AG09319 (cell line): ENCODE measurements at regions not wholly inside any gene's neighbourhood (a gene's known extent, or its start where the extent isn't known, plus 50 kb on each side); places are given as distances from the start of the nearest gene placed in this dataset.

ENCODE experiments used
- DNase-seq: peaks from one replicate; pipeline ENCODE4 v3.0.0-alpha.2; 2010; ENCODE audit warnings: low read depth; ENCODE audit errors: extremely low read depth
- CTCF ChIP-seq: IDR thresholded peaks from 2 replicates; pipeline ENCODE4 v1.5.1; 2011; ENCODE audit warnings: low read depth, mild to moderate bottlenecking, inconsistent platforms, low read length, moderate library complexity

GRCh38 chr17:6912110-6913051 lies 80.9 kb upstream of the TEKT1 start:
- DNase-seq, result no peak
- no peak for TF ChIP-seq CTCF

GRCh38 chr17:6913608-6914443 lies 82.0 kb upstream of the ALOX12 start:
- TF ChIP-seq CTCF, result peak; percentile 86
- peak; percentile 20 for DNase-seq

GRCh38 chr17:6914711-6915110 lies 81.1 kb upstream of the ALOX12 start:
- DNase-seq, result no peak
- TF ChIP-seq CTCF, result no peak

- no peak for TF ChIP-seq CTCF
- no peak for DNase-seq
These were observed 80.2 kb upstream of the ALOX12 start for GRCh38 chr17:6915620-6916019.

- DNase-seq, result no peak
- no peak for TF ChIP-seq CTCF
These were observed 76.7 kb upstream of the ALOX12 start for GRCh38 chr17:6919158-6919557.

GRCh38 chr17:6923385-6923784 lies 72.5 kb upstream of the ALOX12 start:
- TF ChIP-seq CTCF, result no peak
- no peak for DNase-seq

GRCh38 chr17:6924208-6924607 lies 71.6 kb upstream of the ALOX12 start:
- no peak for TF ChIP-seq CTCF
- no peak for DNase-seq
